GM12872 (cell line): ENCODE measurements at regions not wholly inside any gene's neighbourhood (a gene's known extent, or its start where the extent isn't known, plus 50 kb on each side); places are given as distances from the start of the nearest gene placed in this dataset.

Source experiments
- TF ChIP-seq, protein P1 (sequence below): IDR thresholded peaks from 3 replicates; pipeline ENCODE4 v1.5.1; 2011; ENCODE audit warnings: low read depth, mild to moderate bottlenecking, low read length, moderate library complexity; ENCODE audit not compliant: insufficient read depth

DNA sequence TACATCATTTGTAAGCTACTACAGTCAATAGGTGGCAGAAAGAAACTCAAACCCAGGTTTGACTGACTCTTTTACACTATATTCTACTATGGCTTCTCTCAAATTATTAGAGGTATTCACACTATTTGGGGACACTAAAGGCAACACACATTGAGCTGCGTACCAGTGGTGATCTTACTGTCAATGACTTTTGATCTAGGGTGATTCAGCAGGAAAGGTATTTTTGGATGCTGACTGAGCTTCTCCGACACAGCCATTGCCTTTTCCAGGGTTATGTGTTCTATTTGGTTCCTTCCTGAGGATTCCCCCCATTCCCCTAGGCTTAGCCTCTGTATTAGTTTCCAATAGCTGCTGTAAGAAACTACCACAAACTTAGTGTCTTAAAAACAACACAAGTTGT is 73.2 kb upstream of the JAK1 start:
- TF ChIP-seq, protein P1, sequence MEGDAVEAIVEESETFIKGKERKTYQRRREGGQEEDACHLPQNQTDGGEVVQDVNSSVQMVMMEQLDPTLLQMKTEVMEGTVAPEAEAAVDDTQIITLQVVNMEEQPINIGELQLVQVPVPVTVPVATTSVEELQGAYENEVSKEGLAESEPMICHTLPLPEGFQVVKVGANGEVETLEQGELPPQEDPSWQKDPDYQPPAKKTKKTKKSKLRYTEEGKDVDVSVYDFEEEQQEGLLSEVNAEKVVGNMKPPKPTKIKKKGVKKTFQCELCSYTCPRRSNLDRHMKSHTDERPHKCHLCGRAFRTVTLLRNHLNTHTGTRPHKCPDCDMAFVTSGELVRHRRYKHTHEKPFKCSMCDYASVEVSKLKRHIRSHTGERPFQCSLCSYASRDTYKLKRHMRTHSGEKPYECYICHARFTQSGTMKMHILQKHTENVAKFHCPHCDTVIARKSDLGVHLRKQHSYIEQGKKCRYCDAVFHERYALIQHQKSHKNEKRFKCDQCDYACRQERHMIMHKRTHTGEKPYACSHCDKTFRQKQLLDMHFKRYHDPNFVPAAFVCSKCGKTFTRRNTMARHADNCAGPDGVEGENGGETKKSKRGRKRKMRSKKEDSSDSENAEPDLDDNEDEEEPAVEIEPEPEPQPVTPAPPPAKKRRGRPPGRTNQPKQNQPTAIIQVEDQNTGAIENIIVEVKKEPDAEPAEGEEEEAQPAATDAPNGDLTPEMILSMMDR: no peak

DNA sequence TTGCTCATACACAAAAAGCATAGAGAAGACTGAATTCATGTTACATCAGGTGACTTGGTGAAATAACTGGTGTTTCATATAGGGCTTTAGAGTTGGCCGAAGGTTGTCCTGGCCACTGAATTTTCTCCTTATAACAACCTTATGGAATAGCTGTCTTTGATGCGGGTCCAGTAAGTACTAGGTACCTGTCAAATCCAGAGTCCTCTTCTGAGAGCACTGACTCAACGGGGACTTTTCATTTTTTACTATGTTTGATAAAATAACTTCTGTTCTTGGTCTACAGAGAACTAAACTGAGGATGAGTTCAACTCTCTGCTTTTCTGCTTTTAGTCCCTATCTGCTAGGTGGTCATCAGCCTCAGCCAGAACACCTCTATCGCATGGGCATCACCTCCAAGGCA is 76.1 kb upstream of the JAK1 start:
- TF ChIP-seq, protein P1: no peak

GRCh38 chr1:65044411-65044810 is 78.1 kb upstream of the JAK1 start:
- TF ChIP-seq, protein P1: no peak

- TF ChIP-seq, protein P1: no peak
These were observed 78.9 kb upstream of the JAK1 start for GRCh38 chr1:65045022-65045817.

DNA sequence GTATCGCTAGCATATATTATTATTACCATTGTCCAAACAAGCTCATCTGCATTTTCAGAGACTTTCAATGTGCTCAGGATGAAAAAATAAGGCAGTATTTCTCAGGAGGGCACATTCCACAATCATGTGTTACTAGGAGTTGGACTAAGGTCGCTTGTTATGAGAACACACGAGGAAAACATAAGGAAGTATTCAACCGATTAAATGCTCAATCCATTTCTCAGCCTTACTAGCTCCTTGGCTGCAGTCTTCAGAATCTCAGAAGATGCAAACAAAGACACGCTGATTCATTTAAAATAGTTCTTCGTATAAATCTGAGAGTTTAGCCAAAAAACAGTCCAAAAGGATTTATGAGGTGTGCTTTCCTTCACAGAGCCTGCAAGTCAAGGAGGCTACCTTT is 82.0 kb upstream of the JAK1 start:
- TF ChIP-seq, protein P1: no peak

DNA sequence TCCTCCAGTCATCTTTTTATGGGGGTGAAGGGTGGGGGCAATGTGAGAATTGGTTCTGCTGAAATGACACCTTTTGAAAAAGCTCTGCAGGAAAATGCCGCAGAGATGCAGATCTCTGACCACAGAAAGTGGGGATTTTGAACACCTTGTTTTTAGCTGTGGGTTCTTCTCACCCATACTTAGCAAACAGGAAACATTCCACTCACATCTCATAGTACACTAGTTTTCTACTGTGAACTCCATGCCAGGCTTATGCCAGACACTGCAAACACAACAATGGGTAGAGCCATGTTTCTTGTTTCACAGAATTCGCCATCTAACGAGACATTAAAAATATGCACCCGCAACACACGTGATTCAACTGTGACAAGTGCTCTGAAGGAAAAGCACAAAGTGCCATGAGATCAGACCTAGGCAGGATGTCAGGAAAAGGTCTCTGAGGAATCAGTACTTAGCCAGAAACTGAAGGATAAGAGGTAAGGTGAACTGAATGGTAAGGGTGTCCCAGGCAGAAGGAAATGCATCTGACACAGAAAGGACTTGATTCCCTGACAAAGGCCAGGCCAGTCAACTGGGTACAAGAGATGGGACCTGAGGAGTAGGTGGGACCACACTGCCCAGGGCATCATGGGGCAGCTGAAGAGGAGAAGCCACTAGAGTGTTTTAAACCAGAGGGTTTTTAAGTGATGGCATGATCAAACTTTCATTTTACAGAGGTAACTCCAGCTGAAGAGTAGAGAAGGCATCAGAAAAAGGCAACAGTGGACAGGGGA is 83.8 kb upstream of the JAK1 start:
- TF ChIP-seq, protein P1: no peak

- TF ChIP-seq, protein P1: no peak
These were observed 84.4 kb upstream of the JAK1 start for GRCh38 chr1:65050735-65051134.
